A549 (cell line): ENCODE measurements at regions not wholly inside any gene's neighbourhood (a gene's known extent, or its start where the extent isn't known, plus 50 kb on each side); places are given as distances from the start of the nearest gene placed in this dataset.

Source experiments
- ATAC-seq, 2 experiments: fragments of 200-7000 bp in 1 of 2; fragments of >200 bp in 1 of 2; cut with Nextera tagmentation in 1 of 2; cut with Tn5 transposase in 1 of 2; 3 replicates each; pipeline versions ENCODE4 v1.8.0 to v1.9.1; 2018 to 2020; ENCODE audit warnings: mild to moderate bottlenecking in 1 of 2, moderate library complexity in 1 of 2
- CTCF ChIA-PET: fragments of 300-600 bp; sonication (Branson Sonifier 250); formaldehyde crosslinking; extraction: SDS; loops from one replicate; lab custom pipeline; 2021; ENCODE audit warnings: antibody characterized with exemption, inconsistent platforms; lab: Yijun Ruan, JAX
- POLR2A ChIA-PET: fragments of 350-600 bp; formaldehyde crosslinking; extraction: SDS; loops from one replicate; lab custom pipeline; 2021; ENCODE audit warnings: antibody characterized with exemption, inconsistent platforms; lab: Yijun Ruan, JAX
- DNase-seq, 2 experiments: peaks; one replicate each; pipeline versions ENCODE4 v3.0.0 to v3.0.0-alpha.2; 2011 to 2016; ENCODE audit warnings: low read depth in 1 of 2, low spot score in 1 of 2
- FAIRE-seq: peaks from 2 replicates; lab custom pipeline; 2011; peaks lifted over from hg19 to GRCh38; lab: Jason Lieb, UNC
- H3K27ac ChIP-seq, 2 experiments: fragments of >200 bp; sonication (Bioruptor Twin); formaldehyde crosslinking; 3 replicates each; pipeline ENCODE4 v1.5.1; 2016 to 2017
- H3K4me1 ChIP-seq: fragments of >200 bp; sonication (Bioruptor Twin); formaldehyde crosslinking; 3 replicates; pipeline ENCODE4 v1.6.1; 2016
- H3K4me2 ChIP-seq: fragments of >200 bp; sonication (Bioruptor Twin); formaldehyde crosslinking; 3 replicates; pipeline ENCODE4 v1.6.1; 2016
- H3K4me3 ChIP-seq: fragments of >200 bp; sonication (Bioruptor Twin); formaldehyde crosslinking; 3 replicates; pipeline ENCODE4 v1.5.1; 2016
- H3K9me3 ChIP-seq: fragments of >200 bp; sonication (Bioruptor Twin); formaldehyde crosslinking; 3 replicates; pipeline ENCODE4 v1.6.1; 2016
- ATOH8 ChIP-seq: fragments of 250-450 bp; sonication (Bioruptor Pico); IDR thresholded peaks from 2 replicates; pipeline ENCODE4 v1.5.0; 2020; ENCODE audit warnings: low read depth, mild to moderate bottlenecking, moderate library complexity
- BHLHE40 ChIP-seq: IDR thresholded peaks from 2 replicates; pipeline ENCODE4 v1.6.1; 2012; ENCODE audit warnings: low read depth, low read length, inconsistent platforms
- CHD2 ChIP-seq: fragments of 150-350 bp; IDR thresholded peaks from 2 replicates; pipeline ENCODE4 v1.6.1; 2014; ENCODE audit warnings: low read length; ENCODE audit not compliant: partially characterized antibody
- CTCF ChIP-seq: fragments of >200 bp; sonication (Bioruptor Twin); formaldehyde crosslinking; IDR thresholded peaks from 3 replicates; pipeline ENCODE4 v1.5.1; 2016
- E2F6 ChIP-seq: IDR thresholded peaks from 2 replicates; pipeline ENCODE4 v1.6.1; 2012; ENCODE audit warnings: low read depth, borderline replicate concordance
- EHMT2 ChIP-seq: fragments of 200-600 bp; sonication (generic); IDR thresholded peaks from 2 replicates; pipeline ENCODE4 v1.6.1; 2016; ENCODE audit warnings: antibody characterized with exemption, low read depth, mild to moderate bottlenecking, moderate library complexity
- ELK1 ChIP-seq: fragments of 150-350 bp; IDR thresholded peaks from 2 replicates; pipeline ENCODE4 v1.6.1; 2014; ENCODE audit warnings: low read depth, mild to moderate bottlenecking, low read length
- EP300 ChIP-seq, 2 experiments: fragments of >200 bp; sonication (Bioruptor Twin); formaldehyde crosslinking; IDR thresholded peaks; 2 replicates in 1 of 2; 3 replicates in 1 of 2; pipeline ENCODE4 v1.6.1; 2016 to 2017
- FOSB ChIP-seq: fragments of 250-450 bp; sonication (Bioruptor Pico); IDR thresholded peaks from 2 replicates; pipeline ENCODE4 v1.5.0; 2020; ENCODE audit warnings: mild to moderate bottlenecking, moderate library complexity
- HMGXB4 ChIP-seq: fragments of 250-450 bp; sonication (Bioruptor Pico); IDR thresholded peaks from 2 replicates; pipeline ENCODE4 v1.5.0; 2021; ENCODE audit warnings: mild to moderate bottlenecking, moderate library complexity, borderline replicate concordance
- HOXB13 ChIP-seq: fragments of 250-450 bp; sonication (Bioruptor Pico); IDR thresholded peaks from 2 replicates; pipeline ENCODE4 v1.5.0; 2020; ENCODE audit warnings: low read depth, mild to moderate bottlenecking, moderate library complexity
- HOXB5 ChIP-seq: fragments of 250-450 bp; sonication (Bioruptor Pico); IDR thresholded peaks from 2 replicates; pipeline ENCODE4 v1.5.0; 2020; ENCODE audit warnings: mild to moderate bottlenecking, moderate library complexity
- JUN ChIP-seq, 2 experiments: fragments of >200 bp; sonication (Bioruptor Twin); formaldehyde crosslinking; IDR thresholded peaks; 2 replicates in 1 of 2; 3 replicates in 1 of 2; pipeline ENCODE4 v1.6.1; 2016 to 2017
- JUNB ChIP-seq: fragments of >200 bp; sonication (Bioruptor Twin); formaldehyde crosslinking; IDR thresholded peaks from 2 replicates; pipeline ENCODE4 v1.6.1; 2016
- MAZ ChIP-seq: fragments of 150-350 bp; IDR thresholded peaks from 2 replicates; pipeline ENCODE4 v1.6.1; 2014; ENCODE audit warnings: antibody characterized with exemption, low read depth, low read length, borderline replicate concordance
- NFE2L2 ChIP-seq: fragments of 150-350 bp; conservative IDR thresholded peaks from 2 replicates; pipeline ENCODE4 v1.6.1; 2014; ENCODE audit warnings: low read length
- NR3C1 ChIP-seq: fragments of >200 bp; sonication (Bioruptor Twin); formaldehyde crosslinking; IDR thresholded peaks from 3 replicates; pipeline ENCODE4 v1.6.1; 2017
- POLR2A ChIP-seq: IDR thresholded peaks from 2 replicates; pipeline ENCODE4 v1.6.1; 2012; ENCODE audit warnings: mild to moderate bottlenecking, low read length
- POLR2AphosphoS2 ChIP-seq: conservative IDR thresholded peaks from 2 replicates; pipeline ENCODE4 v1.6.1; 2012; ENCODE audit warnings: low read length, improper control_type of control experiment, inconsistent platforms
- RCOR1 ChIP-seq: fragments of 150-350 bp; IDR thresholded peaks from 2 replicates; pipeline ENCODE4 v1.6.1; 2014; ENCODE audit warnings: antibody characterized with exemption, low read length, low read depth
- REST ChIP-seq: fragments of 200-600 bp; sonication (generic); IDR thresholded peaks from 2 replicates; pipeline ENCODE4 v1.6.1; 2016; ENCODE audit warnings: antibody characterized with exemption, mild to moderate bottlenecking, moderate library complexity
- TFCP2L1 ChIP-seq: fragments of 250-450 bp; sonication (Bioruptor Pico); IDR thresholded peaks from 2 replicates; pipeline ENCODE4 v1.5.0; 2021; ENCODE audit warnings: mild to moderate bottlenecking
- ZC3H11A ChIP-seq: fragments of 450-650 bp; IDR thresholded peaks from 2 replicates; pipeline ENCODE4 v1.6.1; 2014; ENCODE audit warnings: antibody characterized with exemption, mild to moderate bottlenecking
- ZSCAN20 ChIP-seq: fragments of 250-450 bp; sonication (Bioruptor Pico); IDR thresholded peaks from 2 replicates; pipeline ENCODE4 v1.8.0; 2022; ENCODE audit warnings: mild to moderate bottlenecking, moderate library complexity
- WGBS: methylation state at CpG from one replicate; pipeline ENCODE4 v1.1.6; 2017; ENCODE audit errors: missing lambda C conversion rate; 5-methylcytosine and 5-hydroxymethylcytosine counted together

GRCh38 chr2:66692521-66693054 lies 257.7 kb downstream of the MEIS1 start:
- ChIA-PET POLR2A (no interaction called here), CTCF (no interaction called here)
- Histone ChIP-seq H3K9me3 (no peaks in the 10 kb centered on the region), H3K4me1 (no peaks in the 10 kb centered on the region), H3K4me2 (no peak overlapping the region), H3K4me3 (no peak overlapping the region), H3K27ac (no peak overlapping the region)
- no peak for DNase-seq
- ATAC-seq, result no peak
- no peak for FAIRE-seq
- WGBS, result 19% methylated on average over 7 of the region's 7 CpGs
- TF ChIP-seq ELK1, result no peak
- no peak for TF ChIP-seq EHMT2
- no peak for TF ChIP-seq FOSB (CRISPR knock-in tag)
- no peak for TF ChIP-seq HOXB5
- TF ChIP-seq HMGXB4 (CRISPR knock-in tag), result no peak
- TF ChIP-seq TFCP2L1 (CRISPR knock-in tag), result no peak
- no peak for TF ChIP-seq CHD2
- TF ChIP-seq ATOH8, result no peak
- TF ChIP-seq ZSCAN20 (CRISPR knock-in tag), result no peak
- TF ChIP-seq MAZ, result no peak
- TF ChIP-seq POLR2AphosphoS2, result no peak
- no peak for TF ChIP-seq RCOR1
- TF ChIP-seq HOXB13 (CRISPR knock-in tag), result no peak
- no peak for TF ChIP-seq E2F6
- no peak for TF ChIP-seq NR3C1
- TF ChIP-seq ZC3H11A, result no peak
- TF ChIP-seq JUN (IDR thresholded peaks at IDR 0.05), result no peak
- no peak for TF ChIP-seq CTCF

GRCh38 chr2:66693076-66693965 lies 258.4 kb downstream of the MEIS1 start:
- 29% methylated on average over 4 of the region's 4 CpGs for WGBS
- ATAC-seq (no peak), DNase-seq (no peak), FAIRE-seq (no peak)
- H3K9me3 ChIP-seq, result no peaks in the 10 kb centered on the region
- no peak overlapping the region for H3K4me2 ChIP-seq
- ChIA-PET POLR2A (no interaction called here), CTCF (no interaction called here)
- H3K27ac ChIP-seq, result no peak overlapping the region
- H3K4me1 ChIP-seq, result no peaks in the 10 kb centered on the region
- no peak overlapping the region for H3K4me3 ChIP-seq
- TF ChIP-seq MAZ, result no peak
- TF ChIP-seq JUNB, result no peak
- no peak for TF ChIP-seq POLR2A
- no peak for TF ChIP-seq E2F6
- TF ChIP-seq EP300 (IDR thresholded peaks at IDR 0.05), result no peak
- no peak for TF ChIP-seq RCOR1
- TF ChIP-seq BHLHE40, result no peak
- no peak for TF ChIP-seq EHMT2
- TF ChIP-seq REST, result no peak
- no peak for TF ChIP-seq NFE2L2
